Middle frontal gyrus (tissue), 1 donor: ENCODE measurements at regions not wholly inside any gene's neighbourhood (a gene's known extent, or its start where the extent isn't known, plus 50 kb on each side); places are given as distances from the start of the nearest gene placed in this dataset.

ENCODE experiments used
- DNase-seq: peaks from one replicate; pipeline ENCODE4 v3.0.0-alpha.2; 2015; ENCODE audit warnings: low spot score; ENCODE audit errors: extremely low spot score

DNA sequence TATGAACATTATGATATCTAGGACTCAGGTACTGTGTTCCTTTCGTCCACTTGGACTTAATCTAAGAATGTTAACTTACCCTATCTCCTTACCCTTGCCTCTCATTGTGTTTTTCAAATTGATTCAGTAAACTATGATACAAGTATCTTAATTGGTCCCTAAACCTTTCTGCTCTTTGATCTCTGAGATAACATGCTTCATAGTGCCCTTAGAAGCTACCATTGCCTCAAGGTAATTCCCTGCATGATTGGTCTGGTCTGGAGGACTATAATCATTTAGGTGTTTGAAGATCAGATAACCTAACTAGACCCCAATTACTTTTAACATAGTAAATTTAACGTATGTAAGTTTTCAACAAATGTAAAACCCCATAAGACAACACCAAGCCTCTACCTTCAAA, 169.9 kb upstream of the NBEA start:
- DNase-seq: no peak

DNA sequence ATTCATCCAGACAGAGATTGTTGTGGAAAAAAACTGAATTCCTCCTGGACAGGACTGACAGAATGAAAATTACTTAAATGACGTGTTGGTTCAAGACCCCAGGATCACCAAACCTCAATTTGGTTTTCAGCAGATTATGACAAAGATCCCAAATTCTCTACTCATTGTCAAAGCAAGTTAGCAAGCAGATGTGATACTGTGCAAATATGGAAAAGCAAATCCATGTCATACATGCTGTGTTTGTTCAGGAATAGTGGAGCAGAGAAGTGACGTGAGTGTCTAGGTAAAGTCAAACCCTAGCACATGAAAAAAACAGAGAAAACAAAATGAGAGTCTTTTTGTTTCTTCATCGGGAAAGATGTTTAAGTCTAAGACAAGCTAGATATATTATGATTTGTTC, 169.2 kb upstream of the NBEA start:
- DNase-seq: no peak

DNA sequence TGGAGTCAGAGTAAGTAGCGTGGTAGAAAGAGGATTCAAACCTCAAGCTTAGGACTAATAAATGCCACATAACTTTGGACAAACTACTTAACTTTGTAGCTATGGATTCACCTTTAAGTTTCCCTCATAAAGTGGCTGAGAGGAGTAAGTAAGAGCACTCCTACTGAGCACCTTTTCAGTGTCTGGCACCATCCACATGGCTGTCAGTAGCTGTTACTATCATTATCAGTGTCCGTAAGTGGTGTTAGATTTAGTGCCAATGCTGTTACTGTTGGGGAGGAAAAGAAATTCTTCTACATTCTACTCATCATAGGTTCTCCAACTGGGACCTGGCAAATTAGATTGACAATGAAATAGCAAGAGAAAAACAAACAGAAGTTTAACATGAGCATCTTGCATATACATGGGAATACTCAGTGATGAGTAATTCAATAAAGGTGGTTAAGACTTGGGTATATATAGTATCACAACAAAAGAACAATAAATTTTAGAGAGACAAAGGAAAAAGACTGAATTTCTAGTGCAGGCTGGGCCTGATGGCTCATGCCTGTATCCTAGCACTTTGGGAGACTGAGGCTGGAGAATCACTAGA, 165.6 kb upstream of the NBEA start:
- DNase-seq: no peak

DNA sequence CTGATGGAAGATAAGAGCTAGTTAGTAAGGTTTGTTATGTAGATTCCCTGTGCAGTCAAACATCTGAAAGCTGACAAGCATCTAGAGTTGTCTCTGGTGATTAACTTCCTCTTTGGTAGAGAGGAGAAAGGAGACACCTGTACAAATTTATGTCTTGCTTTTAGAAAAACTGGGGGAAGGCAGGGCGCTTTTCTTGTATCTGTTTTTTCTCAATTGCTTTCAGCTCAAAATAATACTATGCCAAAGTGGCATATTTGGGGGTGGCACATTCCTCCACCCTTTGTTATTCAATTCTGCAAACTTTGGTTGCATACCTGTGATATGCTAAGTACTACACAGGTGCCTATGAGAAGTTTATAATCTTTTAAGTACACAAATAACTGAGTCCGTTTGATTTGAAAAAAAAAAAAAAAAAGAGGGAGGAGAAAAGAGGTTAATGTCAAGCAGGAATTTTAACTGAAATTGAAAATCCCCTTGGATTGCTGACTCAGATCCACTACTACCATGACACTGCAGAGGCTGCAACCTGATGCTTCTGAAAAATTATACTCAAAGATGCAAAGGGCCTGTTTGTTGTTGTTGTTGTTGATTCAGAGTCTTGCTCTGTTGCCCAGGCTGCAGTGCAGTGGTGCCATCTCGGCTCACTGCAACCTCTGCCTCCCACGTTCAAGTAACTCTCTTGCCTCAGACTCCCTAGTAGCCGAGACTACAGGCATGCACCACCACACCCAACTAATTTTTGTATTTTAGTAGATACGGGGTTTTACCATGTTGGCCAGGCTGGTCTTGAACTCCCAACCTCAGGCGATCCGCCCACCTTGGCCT, 164.8 kb upstream of the NBEA start:
- DNase-seq: no peak

DNA sequence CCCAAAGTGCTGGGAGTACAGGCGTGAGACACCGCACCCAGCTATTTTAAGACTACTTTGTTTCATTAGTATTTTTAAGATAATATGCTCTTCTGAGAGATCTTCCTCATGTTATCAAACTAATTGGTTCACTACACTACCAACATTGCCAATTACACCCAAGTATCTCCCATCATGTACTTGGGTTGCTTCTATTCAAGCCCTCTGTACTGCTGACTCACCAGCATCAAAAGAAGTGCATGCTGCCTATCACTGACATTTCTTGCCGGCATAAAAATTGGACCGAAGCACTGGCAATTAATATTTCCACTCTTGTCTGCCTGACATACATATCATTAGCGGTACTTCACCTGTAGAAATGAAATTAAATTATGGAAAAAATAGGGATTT, 164.2 kb upstream of the NBEA start:
- DNase-seq: no peak

DNA sequence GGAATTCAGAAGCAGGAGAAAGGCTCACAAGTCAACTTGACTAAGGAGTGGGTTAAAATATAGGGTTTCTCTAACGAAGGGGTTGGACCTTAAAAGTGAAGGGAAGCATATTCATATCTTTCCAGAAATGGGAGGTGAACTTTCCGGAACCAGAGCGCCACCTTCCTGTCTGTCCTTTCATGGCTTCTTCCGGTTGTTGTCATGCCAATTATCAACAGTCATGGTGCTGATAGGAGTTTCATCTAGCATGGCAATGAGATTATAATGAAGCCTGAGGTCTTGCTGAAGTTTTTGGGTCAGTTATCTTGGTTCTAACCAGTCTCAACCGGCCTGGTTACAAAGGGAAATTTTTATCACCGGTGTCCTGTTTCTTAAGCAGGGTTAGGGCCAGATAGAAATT, 162.9 kb upstream of the NBEA start:
- DNase-seq: no peak

GRCh38 chr13:34793301-34793700, 148.8 kb upstream of the NBEA start:
- DNase-seq: no peak

GRCh38 chr13:34803756-34804155, 138.3 kb upstream of the NBEA start:
- DNase-seq: no peak

DNA sequence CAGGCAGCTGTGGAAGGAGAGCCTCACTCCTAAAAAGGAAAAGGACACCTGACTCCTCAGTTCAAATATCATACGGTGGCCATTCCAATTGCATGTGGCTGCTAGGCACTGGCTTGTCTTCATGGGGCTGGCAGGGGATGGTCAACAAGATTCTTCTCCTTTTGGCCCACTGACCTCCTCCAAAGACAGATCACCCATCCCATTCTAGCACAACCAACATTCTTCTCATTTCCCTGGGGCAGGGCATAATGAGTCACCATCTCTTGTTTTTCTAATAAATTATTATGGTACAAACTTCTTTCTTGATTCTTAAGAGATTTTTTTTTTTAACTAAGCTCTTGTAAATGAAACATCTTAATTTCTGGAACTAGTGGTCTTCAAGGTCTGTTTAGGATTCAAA, 136.7 kb upstream of the NBEA start:
- DNase-seq: no peak

- no peak for DNase-seq
Measured at GRCh38 chr13:34808649-34809048, 133.4 kb upstream of the NBEA start.

DNA sequence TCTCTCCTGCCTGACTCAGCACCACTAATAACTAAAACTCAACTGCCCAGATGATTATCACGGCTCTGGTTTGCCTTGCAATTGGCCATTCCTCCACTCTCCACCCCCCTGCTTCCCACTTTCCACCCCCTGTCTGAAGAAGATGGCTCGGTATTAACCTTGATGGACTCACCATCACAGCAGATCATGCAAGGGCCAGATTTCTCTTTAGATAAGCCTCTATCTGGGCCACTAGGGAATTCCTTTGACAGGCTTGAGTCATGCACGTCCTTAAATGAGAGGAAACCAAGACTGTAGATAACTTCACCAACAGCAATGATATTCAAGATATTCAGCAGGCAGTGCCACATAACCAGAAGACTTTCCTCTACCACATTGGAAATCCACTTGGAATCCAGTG, 131.1 kb upstream of the NBEA start:
- DNase-seq: no peak

DNA sequence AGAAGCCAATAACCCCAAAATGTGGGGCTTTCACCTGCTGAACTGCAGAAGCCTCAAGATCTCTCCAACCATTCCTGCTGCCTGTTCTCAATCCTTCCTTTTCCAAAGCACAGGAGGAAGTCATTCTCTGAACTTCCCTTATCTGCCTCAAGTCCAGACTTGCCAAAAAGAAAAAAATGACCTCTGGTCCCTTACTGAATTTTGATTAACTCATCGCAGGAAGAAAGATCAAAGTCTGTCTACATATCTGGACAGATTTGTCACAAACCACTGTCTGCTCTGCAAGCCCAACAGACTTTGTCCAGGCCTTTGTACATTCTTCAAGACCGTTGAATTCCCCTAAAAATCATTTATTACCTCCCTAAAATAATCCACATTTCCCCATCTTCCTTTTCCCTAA, 126.5 kb upstream of the NBEA start:
- no peak for DNase-seq

- DNase-seq: no peak
Measured at GRCh38 chr13:34816245-34816884, 125.7 kb upstream of the NBEA start.

DNA sequence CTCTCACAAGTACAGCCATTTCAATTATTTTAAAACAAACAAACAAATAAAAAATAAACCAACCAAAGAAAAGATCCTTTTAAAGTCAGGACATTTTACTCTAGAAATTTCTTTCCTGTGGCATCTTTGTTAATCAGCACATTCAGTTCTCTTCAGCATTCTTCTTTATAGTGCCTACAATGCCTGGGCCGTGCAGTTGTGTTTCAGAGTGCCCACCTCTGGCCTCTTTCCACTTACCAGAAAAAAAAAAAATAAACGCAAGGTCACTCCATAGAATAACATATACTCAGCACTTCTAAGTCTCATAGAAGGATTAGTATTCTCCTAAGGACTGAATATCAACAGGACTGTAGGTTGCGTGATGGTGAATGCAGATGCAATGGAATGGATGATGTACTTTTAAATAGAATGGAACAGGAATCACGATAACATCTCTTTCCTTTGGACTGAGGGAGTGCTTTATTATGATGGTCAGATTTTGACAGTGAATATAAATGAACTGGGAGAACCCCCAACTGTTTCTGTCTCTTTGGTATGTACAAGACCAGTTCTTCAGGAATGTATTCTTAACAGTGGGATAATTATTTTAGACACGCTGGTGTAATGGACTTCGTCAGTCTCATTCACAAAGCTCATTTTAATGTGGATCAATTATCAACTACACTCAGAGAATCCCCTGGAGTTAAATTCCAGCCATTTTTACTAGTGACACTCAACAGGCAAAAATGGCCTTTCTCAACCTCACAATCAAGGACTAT, 125.0 kb upstream of the NBEA start:
- DNase-seq: no peak

DNA sequence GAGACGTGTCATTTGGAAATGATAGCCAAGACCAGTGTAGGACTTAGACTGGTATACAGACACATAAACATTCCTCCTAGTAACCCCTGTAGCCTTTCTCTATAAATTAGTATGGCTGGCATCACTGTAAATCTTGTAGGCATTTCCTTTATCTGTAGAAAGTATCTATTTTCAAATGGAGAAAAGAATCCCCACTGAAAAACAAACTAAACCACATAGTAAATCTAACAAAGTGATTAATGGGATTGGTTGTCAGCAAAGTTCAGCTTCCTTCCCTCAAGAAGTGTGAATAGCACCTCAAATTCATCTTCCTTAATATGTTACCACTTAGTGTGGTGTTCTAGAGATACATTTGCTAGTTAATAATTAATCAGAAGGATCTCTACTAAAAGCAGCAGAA, 119.4 kb upstream of the NBEA start:
- no peak for DNase-seq

GRCh38 chr13:34826432-34826831, 115.6 kb upstream of the NBEA start:
- DNase-seq: no peak

DNA sequence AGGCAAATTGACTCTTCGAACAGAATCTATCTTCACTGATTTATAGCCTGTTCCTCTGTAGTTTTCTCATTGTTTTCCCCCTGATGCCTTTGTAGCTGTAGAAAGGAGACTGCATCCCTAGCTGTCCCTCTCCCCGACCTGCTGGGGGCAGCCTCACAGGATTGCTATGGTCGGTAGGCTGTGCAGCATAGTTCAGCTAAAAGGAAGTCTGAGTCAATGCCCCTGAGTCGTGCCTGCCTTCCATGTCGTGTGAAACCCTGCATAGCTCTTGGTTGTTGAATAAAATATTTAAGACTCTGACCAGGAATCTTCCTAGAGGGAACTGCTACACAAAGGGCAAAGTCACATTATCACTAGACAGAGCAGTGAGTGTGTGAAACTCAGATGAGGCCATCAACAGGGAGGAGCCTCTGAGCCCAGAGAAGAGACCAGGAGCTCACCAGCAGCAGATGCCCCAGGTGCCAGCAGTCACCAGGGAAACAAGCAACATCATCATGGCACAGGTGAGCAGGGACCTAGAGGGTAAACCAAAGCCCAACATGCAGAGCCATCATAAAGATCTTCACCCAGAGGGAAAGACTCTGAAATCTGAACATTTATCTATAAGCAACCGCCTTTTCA, 108.4 kb upstream of the NBEA start:
- no peak for DNase-seq

- no peak for DNase-seq
Measured at GRCh38 chr13:34842466-34842865, 99.6 kb upstream of the NBEA start.

DNA sequence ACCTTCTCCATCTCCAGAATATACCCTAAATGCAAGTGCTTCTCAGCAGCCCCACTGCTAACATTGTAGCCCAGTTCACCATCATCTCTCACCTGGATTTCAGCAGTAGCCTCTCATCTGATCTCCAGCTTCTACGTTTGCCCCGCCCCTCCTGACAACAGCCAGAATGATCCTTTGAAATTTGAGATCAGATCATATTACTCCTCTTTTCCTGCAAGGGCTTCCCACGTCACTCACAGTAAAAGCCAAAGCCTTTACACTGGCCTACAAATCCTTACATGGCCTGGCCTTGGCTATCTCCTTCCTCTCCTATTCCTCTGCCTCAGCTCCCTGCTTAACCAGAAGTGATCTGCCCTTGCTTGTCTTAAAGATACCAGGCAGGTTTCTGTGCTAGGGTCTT, 94.3 kb upstream of the NBEA start:
- DNase-seq: no peak

GRCh38 chr13:34849406-34849805, 92.7 kb upstream of the NBEA start:
- DNase-seq: no peak

DNA sequence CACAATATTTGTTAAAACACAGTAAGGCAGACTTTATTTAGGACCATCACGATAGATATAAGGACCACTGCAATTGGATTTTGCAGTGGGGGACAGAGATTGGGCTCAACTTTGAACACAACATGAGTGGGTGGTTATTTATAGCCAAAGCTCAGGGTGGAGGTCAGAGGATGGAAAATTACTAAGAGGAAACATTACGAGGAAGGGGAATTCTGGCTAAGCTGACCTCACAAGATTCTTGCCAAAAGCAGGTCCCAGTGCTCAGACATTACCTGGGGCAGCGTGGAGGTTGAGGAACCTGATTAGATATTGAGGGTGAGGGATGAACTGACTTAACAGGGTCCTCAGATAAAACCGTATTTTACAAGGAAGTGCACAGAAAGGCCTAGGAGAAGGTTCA, 88.9 kb upstream of the NBEA start:
- no peak for DNase-seq
